ENCODE measurements at regions not wholly inside any gene's neighbourhood (a gene's known extent, or its start where the extent isn't known, plus 50 kb on each side); places are given as distances from the start of the nearest gene placed in this dataset.
"Not testable (repeated sequence)": the region's sequence is repeated elsewhere in the genome, so short reads cannot be mapped to it uniquely, and the experiment has no call there.

GRCh38 chr4:53713296-53713695 is 122.0 kb upstream of the LNX1 start:
- no peak for DNase-seq

- DNase-seq: no peak
Observed at GRCh38 chr4:53712408-53713020, 121.2 kb upstream of the LNX1 start.

GRCh38 chr4:53711926-53712325 is 120.6 kb upstream of the LNX1 start:
- DNase-seq: no peak

- DNase-seq: no peak
Observed at GRCh38 chr4:53709693-53710092, 118.4 kb upstream of the LNX1 start.

GRCh38 chr4:53707491-53707890 is 116.2 kb upstream of the LNX1 start:
- no peak for DNase-seq

GRCh38 chr4:53706422-53707032 is 115.2 kb upstream of the LNX1 start:
- DNase-seq: peak; percentile 59

- DNase-seq: no peak
Observed at GRCh38 chr4:53705972-53706371, 114.7 kb upstream of the LNX1 start.

GRCh38 chr4:53705151-53705764 is 114.0 kb upstream of the LNX1 start:
- no peak for DNase-seq

- DNase-seq: no peak
Observed at GRCh38 chr4:53704329-53704728, 113.0 kb upstream of the LNX1 start.

GRCh38 chr4:53703267-53703655 is 112.0 kb upstream of the LNX1 start:
- DNase-seq: no peak

GRCh38 chr4:53702334-53703266 is 111.3 kb upstream of the LNX1 start:
- DNase-seq: peak; percentile 73

GRCh38 chr4:53701260-53701659 is 110.0 kb upstream of the LNX1 start:
- not testable (repeated sequence) for DNase-seq

GRCh38 chr4:53699310-53699709 is 108.0 kb upstream of the LNX1 start:
- not testable (repeated sequence) for DNase-seq

- DNase-seq: no peak
Observed at GRCh38 chr4:53697016-53697685, 105.9 kb upstream of the LNX1 start.

GRCh38 chr4:53695540-53696463 is 104.5 kb upstream of the LNX1 start:
- no peak for DNase-seq

GRCh38 chr4:53694666-53695065 is 103.4 kb upstream of the LNX1 start:
- no peak for DNase-seq

- no peak for DNase-seq
Observed at GRCh38 chr4:53693909-53694308, 102.6 kb upstream of the LNX1 start.

GRCh38 chr4:53693408-53693807 is 102.1 kb upstream of the LNX1 start:
- no peak for DNase-seq

- DNase-seq: peak; percentile 96
Observed at GRCh38 chr4:53688186-53688790, 97.0 kb upstream of the LNX1 start.

GRCh38 chr4:53686521-53686920 is 95.2 kb upstream of the LNX1 start:
- DNase-seq: no peak

All from HCEC 1CT (cell line).